Ovary (tissue), 3 donors: ENCODE measurements at regions not wholly inside any gene's neighbourhood (a gene's known extent, or its start where the extent isn't known, plus 50 kb on each side); places are given as distances from the start of the nearest gene placed in this dataset.

Source experiments
- CTCF ChIP-seq, 3 donors: fragments of 450-650 bp in 2 of 3; fragments of 200-600 bp in 1 of 3; IDR thresholded peaks; one replicate each; pipeline versions ENCODE4 v1.5.1 to v1.8.0; 2016 to 2022; ENCODE audit warnings: antibody characterized with exemption in 3 of 3, mild to moderate bottlenecking in 1 of 3
- EP300 ChIP-seq: sonication (generic); formaldehyde crosslinking; IDR thresholded peaks from one replicate; pipeline ENCODE4 v1.6.1; 2017; ENCODE audit warnings: antibody characterized with exemption
- POLR2A ChIP-seq: fragments of 450-650 bp; IDR thresholded peaks from one replicate; pipeline ENCODE4 v1.6.1; 2017; ENCODE audit warnings: antibody characterized with exemption, mild to moderate bottlenecking, moderate library complexity
- donor health status: DM: no; HTN: no; CAD: no.

- no peak for TF ChIP-seq CTCF (IDR thresholded peaks at IDR 0.05)
- TF ChIP-seq POLR2A: no peak
- no peak for TF ChIP-seq EP300
Measured at GRCh38 chr1:234550341-234551031, 59.5 kb downstream of the IRF2BP2 start.
